ENCODE measurements at regions not wholly inside any gene's neighbourhood (a gene's known extent, or its start where the extent isn't known, plus 50 kb on each side); places are given as distances from the start of the nearest gene placed in this dataset.

DNA sequence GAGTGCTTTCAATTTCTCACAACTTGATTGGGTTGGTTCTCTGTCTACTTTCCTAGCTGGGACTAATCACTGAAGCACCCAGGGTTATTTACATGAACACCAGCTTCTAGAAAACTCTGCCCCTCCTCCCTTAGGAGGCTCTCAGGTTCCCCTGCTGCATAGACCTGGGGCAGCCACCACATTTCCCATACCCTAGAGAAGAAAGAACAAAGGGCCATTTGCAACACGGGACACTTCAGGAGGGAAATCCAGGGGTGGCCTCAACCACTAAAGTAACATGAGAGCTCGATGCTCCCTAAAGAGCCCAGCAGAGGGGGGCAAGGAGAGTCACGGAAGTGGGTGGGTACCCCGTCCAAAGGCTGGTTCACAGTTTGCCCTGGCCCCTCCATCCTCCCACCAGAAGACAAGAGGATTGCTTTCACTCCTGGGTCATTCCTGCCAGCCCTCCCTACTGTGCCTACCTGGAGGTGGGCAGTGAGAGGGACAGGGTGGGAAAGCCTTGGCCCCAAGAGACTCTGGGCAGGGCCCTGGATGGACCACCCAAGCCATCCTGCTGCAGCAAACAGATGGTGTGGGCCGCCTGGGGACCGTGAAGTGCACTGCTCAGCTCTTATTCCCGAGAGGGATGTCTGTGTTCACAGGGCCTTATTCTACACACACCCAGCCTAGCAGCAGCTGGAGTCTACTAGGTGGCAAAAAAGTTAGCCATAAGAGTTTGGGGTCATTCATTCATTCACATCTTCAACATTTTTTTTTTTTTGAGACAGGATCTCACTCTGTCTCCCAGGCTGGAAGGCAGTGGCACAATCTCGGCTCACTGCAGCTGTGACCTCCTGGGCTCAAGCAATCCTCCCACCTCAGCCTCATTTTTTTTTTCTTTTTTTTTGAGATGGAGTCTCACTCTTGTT lies 392.1 kb downstream of the SOX9 start:
- no peak for DNase-seq (ENCODE audit: low read depth in 1 of 2, low spot score in 1 of 2)

DNA sequence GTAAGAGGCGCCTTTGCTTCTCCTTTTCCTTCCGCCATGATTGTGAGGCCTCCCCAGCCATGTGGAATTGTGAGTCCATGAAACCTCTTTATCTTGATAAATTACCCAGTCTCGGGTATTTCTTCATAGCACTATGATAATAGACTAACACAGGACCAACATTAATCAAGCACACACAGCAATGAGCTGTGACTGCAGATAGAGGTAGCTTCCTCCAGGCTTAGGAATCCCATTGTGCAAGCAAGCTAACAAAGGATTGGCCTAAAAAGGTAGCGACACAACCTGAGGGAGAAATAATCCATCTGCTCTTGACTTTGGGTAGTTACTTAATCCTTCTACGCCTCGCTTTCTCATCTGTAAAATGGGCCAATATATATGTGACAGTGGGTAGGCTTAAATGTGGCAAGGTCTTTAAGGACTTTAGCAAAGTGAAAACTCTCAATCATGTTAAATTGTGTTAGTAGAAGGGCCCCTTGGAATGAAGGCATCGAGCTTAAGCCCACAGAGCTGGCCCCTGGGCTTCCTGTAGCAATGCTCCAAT lies 393.6 kb downstream of the SOX9 start:
- DNase-seq (ENCODE audit: low read depth in 1 of 2, low spot score in 1 of 2), result no peak

DNA sequence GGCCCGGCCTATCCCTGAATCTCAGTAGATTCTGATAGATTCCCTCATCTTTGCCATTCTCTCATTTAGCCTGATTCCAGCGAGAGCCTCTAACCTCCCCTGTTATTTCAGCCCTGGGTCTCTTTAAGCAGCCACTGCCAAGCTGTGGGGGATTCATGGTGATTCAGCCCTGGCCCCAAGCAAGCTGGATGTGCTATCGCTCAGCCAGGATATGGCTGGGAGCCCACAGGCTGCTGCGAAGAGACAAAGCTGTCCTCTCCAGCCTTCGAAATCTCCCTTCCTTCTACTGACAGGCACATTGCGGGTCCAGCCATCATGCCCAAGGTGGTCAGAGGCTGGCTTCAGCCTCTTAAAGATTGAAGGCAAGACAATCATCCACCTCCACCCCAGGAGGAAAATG lies 394.1 kb downstream of the SOX9 start:
- no peak for DNase-seq (ENCODE audit: low read depth in 1 of 2, low spot score in 1 of 2)

DNA sequence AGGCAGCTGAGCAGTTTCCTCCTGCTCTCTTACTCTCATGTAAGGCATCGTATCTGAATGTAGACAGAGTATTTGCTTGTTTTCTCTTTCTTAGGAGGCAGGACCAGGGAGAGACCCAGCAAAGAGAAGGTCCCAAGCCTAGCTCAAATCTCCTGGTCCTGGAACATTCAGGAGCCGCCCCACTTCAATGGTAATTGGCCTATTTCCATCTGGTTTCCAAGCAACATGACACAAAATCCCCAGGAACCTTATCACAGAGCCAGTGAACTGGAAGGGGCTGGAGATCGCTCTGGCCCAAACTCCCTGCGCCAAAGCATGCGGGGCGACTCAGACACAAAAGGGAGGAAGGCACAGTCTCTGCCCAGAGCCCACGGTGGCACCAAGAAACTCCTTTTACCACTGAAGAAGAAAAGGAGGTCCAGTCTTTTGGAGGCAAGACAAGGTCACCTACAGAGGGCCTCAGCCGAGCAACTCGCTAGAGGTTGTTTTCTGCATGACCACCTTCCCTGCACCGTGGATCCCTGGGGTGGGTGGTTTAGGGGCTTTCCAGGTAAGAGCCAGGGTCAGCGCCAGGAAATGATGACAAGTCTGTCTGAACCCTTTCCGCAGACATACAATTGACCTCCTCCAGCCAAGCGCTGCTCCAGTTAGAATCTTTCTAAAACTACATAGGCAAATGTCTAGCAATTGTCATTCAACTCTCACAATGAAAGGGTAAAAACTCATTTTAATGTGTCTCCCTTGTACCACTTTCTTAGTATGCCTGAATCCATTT lies 394.7 kb downstream of the SOX9 start:
- DNase-seq (ENCODE audit: low read depth in 1 of 2, low spot score in 1 of 2), result no peak

GRCh38 chr17:72516772-72517399 lies 396.1 kb downstream of the SOX9 start:
- no peak for DNase-seq (ENCODE audit: low read depth in 1 of 2, low spot score in 1 of 2)

DNA sequence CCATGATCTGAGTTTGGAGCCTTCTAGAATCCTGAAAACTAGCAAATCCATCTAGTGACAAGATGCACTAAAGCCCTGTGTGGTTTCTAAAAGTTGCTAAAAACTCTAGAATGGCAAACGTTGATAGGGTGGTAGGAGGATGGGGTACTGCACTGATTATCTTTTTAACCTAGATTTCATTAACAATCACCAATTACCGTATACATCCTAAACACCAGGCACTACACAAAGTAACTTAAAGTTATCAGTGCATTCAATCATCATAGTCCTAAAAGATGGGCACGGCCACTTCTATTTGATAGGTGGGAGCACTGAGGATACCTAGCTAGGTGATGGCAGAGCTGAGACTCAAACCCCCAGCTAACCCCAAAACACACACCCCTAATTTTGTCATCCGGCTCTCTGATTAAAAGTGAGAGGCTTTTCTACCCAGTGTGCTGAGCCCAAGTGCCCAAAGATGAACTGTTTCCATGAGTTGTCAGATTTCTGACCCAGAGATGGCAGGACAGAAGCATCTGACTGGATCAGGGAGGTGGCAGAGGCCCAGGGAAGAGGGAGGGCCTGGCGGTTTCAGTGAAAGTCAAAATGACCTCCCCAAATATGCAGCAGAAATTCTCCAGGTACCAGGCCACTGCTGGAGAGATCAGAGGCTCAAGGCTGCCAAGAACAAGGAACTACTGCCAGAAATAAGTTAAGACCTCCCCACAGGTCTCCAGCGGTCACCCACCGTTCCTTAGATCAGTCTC lies 396.8 kb downstream of the SOX9 start:
- no peak for DNase-seq (ENCODE audit: low read depth in 1 of 2, low spot score in 1 of 2)

DNA sequence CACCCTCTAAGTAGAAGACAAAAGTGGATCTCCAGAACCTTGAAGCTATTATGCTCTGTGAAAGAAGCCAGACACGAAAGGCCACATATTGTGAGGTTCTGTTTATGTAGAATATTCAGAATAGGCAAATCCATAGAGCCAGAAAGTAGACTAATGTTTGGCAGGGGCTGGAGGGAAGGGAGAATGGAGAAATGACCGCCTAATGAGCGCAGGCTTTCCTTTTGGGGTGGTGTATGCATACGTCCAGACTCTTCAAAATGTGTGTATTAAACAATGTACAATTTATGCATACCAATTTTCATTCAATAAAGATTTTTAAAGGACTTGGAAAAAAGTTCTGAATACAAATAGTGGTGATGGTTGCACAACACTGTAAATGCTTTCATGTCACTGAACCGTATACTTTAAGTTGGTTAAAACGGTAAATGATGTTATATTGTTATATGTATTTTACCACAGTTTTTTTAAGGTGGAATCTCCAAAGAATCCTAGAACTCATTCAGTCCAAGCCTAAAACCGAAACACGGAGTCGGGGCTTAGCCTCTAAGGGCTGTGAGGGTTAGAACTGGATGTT lies 397.4 kb downstream of the SOX9 start:
- DNase-seq (ENCODE audit: low read depth in 1 of 2, low spot score in 1 of 2), result no peak

- no peak for DNase-seq (ENCODE audit: low read depth in 1 of 2, low spot score in 1 of 2)
These were observed 398.2 kb downstream of the SOX9 start for GRCh38 chr17:72518753-72519597.

GRCh38 chr17:72519598-72519936 lies 398.7 kb downstream of the SOX9 start:
- DNase-seq (ENCODE audit: low read depth in 1 of 2, low spot score in 1 of 2), result no peak

GRCh38 chr17:72520665-72521303 lies 400.0 kb downstream of the SOX9 start:
- DNase-seq (ENCODE audit: low read depth in 1 of 2, low spot score in 1 of 2), result no peak

DNA sequence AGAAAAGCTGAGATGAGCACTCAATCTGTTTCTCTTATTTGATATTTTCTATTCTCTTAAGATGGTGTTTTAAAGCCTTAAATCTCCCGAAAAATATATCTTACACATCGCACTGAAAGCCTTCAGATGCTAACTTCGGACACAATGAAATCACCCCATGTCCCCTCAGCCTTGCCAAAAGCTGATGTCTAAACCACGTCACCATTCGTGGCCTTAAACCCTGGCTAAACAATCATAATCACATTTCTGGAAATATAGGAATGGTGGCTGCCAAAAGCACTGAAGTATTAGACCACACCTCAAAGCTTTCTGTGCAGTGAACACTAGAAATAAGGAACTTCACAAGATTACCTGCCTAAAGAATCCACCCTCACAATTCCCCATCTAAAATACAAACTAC lies 402.7 kb downstream of the SOX9 start:
- no peak for DNase-seq (ENCODE audit: low read depth in 1 of 2, low spot score in 1 of 2)

- DNase-seq (ENCODE audit: low read depth in 1 of 2, low spot score in 1 of 2), result no peak
These were observed 404.6 kb downstream of the SOX9 start for GRCh38 chr17:72525225-72526015.

DNA sequence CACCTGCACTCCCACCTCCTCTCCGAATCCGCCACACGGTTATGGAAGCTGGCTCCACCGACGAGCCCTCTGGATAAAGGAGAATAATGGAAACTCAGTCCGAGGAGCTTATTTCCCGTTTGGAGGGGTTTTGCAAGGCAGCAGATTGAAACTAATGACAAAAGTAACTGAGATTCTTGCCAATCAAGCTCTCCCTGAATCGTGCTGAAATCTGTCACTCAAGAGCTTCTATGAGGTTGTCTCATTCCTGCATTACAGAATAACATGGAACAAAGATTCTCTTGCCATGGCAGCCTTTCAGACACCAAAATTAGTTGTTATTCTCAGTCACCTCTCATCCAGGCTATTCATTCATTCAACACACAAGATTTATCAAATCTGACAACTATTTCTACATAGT lies 405.9 kb downstream of the SOX9 start:
- DNase-seq (ENCODE audit: low read depth in 1 of 2, low spot score in 1 of 2), result no peak

- no peak for DNase-seq (ENCODE audit: low read depth in 1 of 2, low spot score in 1 of 2)
These were observed 407.0 kb downstream of the SOX9 start for GRCh38 chr17:72527789-72528188.

GRCh38 chr17:72528683-72529082 lies 407.9 kb downstream of the SOX9 start:
- no peak for DNase-seq (ENCODE audit: low read depth in 1 of 2, low spot score in 1 of 2)

- DNase-seq (ENCODE audit: low read depth in 1 of 2, low spot score in 1 of 2), result no peak
These were observed 408.6 kb downstream of the SOX9 start for GRCh38 chr17:72529386-72529785.

GRCh38 chr17:72530454-72530853 lies 409.6 kb downstream of the SOX9 start:
- no peak for DNase-seq (ENCODE audit: low read depth in 1 of 2, low spot score in 1 of 2)

GRCh38 chr17:72531729-72532128 lies 410.9 kb downstream of the SOX9 start:
- no peak for DNase-seq (ENCODE audit: low read depth in 1 of 2, low spot score in 1 of 2)

Measured in activated CD4-positive, alpha-beta T cell treated with anti-CD3 and anti-CD28 coated beads, Interleukin-2, amount 50 U/mL, for 24 hours (primary cell).